Neural cell (in vitro differentiated cells): ENCODE measurements at regions not wholly inside any gene's neighbourhood (a gene's known extent, or its start where the extent isn't known, plus 50 kb on each side); places are given as distances from the start of the nearest gene placed in this dataset.

Experiments
- H2AFZ ChIP-seq: fragments of 200-600, 300-800 bp; sonication (generic), shearing (Covaris generic); 2 replicates; pipeline ENCODE4 v1.6.0; 2014; ENCODE audit warnings: low read depth, mild to moderate bottlenecking, antibody characterized with exemption, low read length, moderate library complexity
- H3F3A ChIP-seq: fragments of 200-600 bp; shearing (Covaris generic); 2 replicates; pipeline ENCODE4 v1.6.1; 2016; ENCODE audit warnings: mild to moderate bottlenecking, moderate library complexity, mixed read lengths, antibody characterized with exemption, low read length; ENCODE audit not compliant: insufficient read depth, poor library complexity, severe bottlenecking
- H3K27ac ChIP-seq: fragments of 200-600, 300-800 bp; sonication (generic), shearing (Covaris generic); 2 replicates; pipeline ENCODE4 v1.5.1; 2014; ENCODE audit warnings: mild to moderate bottlenecking, low read length, moderate library complexity
- H3K27me3 ChIP-seq: fragments of 300-800, 200-600 bp; sonication (generic), shearing (Covaris generic); 2 replicates; pipeline ENCODE4 v1.6.0; 2014; ENCODE audit warnings: mild to moderate bottlenecking, low read depth, low read length, moderate library complexity; ENCODE audit not compliant: insufficient read depth
- H3K36me3 ChIP-seq: fragments of 300-800, 200-600 bp; sonication (generic), shearing (Covaris generic); 2 replicates; pipeline ENCODE4 v1.5.1; 2014; ENCODE audit warnings: mild to moderate bottlenecking, antibody characterized with exemption, low read length, moderate library complexity; ENCODE audit not compliant: insufficient read depth
- H3K4me2 ChIP-seq: fragments of 300-800, 200-600 bp; sonication (generic), shearing (Covaris generic); 2 replicates; pipeline ENCODE4 v1.6.0; 2014; ENCODE audit warnings: mild to moderate bottlenecking, low read length
- H3K4me3 ChIP-seq: fragments of 300-800, 200-600 bp; sonication (generic), shearing (Covaris generic); 2 replicates; pipeline ENCODE4 v1.5.1; 2014; ENCODE audit warnings: mild to moderate bottlenecking, low read length, moderate library complexity
- H3K79me2 ChIP-seq: fragments of 200-600 bp; shearing (Covaris generic); replicated peaks from 2 replicates; pipeline ENCODE4 v1.6.0; 2014; ENCODE audit warnings: mild to moderate bottlenecking, low read length, moderate library complexity; ENCODE audit not compliant: insufficient read depth
- H3K9ac ChIP-seq: fragments of 300-800, 200-600 bp; sonication (generic), shearing (Covaris generic); 2 replicates; pipeline ENCODE4 v1.6.1; 2016; ENCODE audit warnings: mild to moderate bottlenecking, low read length, mixed read lengths
- H3K9me2 ChIP-seq: fragments of 200-600 bp; shearing (Covaris generic); 2 replicates; pipeline ENCODE4 v1.6.1; 2016; ENCODE audit warnings: mild to moderate bottlenecking, low read length, mixed read lengths; ENCODE audit not compliant: insufficient read depth
- H3K9me3 ChIP-seq: fragments of 200-600, 300-800 bp; sonication (generic), shearing (Covaris generic); 2 replicates; pipeline ENCODE4 v1.6.1; 2016; ENCODE audit warnings: mild to moderate bottlenecking, mixed run types, low read length, moderate library complexity, mixed read lengths
- H4K20me1 ChIP-seq: fragments of 200-600 bp; shearing (Covaris generic); 2 replicates; pipeline ENCODE4 v1.6.1; 2016; ENCODE audit warnings: mild to moderate bottlenecking, mixed run types; ENCODE audit not compliant: insufficient read depth
- CTCF ChIP-seq: fragments of 450-650 bp; IDR thresholded peaks from 2 replicates; pipeline ENCODE4 v1.5.1; 2014; ENCODE audit warnings: antibody characterized with exemption, mild to moderate bottlenecking, moderate library complexity; ENCODE audit not compliant: poor library complexity, severe bottlenecking
- EP300 ChIP-seq: fragments of 450-650 bp; conservative IDR thresholded peaks from 2 replicates; pipeline ENCODE4 v1.6.1; 2014; ENCODE audit warnings: antibody characterized with exemption, mild to moderate bottlenecking, moderate library complexity; ENCODE audit not compliant: poor library complexity, severe bottlenecking
- EZH2 ChIP-seq: fragments of 200-600, 300-800 bp; shearing (Covaris generic), sonication (generic); IDR thresholded peaks from 2 replicates; pipeline ENCODE4 v1.6.1; 2014; ENCODE audit warnings: antibody characterized with exemption, low read length, borderline replicate concordance, mild to moderate bottlenecking; ENCODE audit not compliant: insufficient read depth, poor library complexity, severe bottlenecking
- MXI1 ChIP-seq: fragments of 450-650 bp; conservative IDR thresholded peaks from 2 replicates; pipeline ENCODE4 v1.6.1; 2014; ENCODE audit warnings: antibody characterized with exemption, mild to moderate bottlenecking; ENCODE audit not compliant: poor library complexity, severe bottlenecking
- POLR2AphosphoS5 ChIP-seq: IDR thresholded peaks from 2 replicates; pipeline ENCODE4 v1.6.1; 2012
- RAD21 ChIP-seq: fragments of 450-650 bp; conservative IDR thresholded peaks from 2 replicates; pipeline ENCODE4 v1.6.1; 2014; ENCODE audit warnings: antibody characterized with exemption, mild to moderate bottlenecking, moderate library complexity
- REST ChIP-seq: IDR thresholded peaks from 2 replicates; pipeline ENCODE4 v1.6.1; 2012; ENCODE audit warnings: borderline replicate concordance
- SMC3 ChIP-seq: fragments of 450-650 bp; conservative IDR thresholded peaks from 2 replicates; pipeline ENCODE4 v1.6.1; 2014; ENCODE audit warnings: antibody characterized with exemption, mild to moderate bottlenecking, moderate library complexity; ENCODE audit not compliant: poor library complexity
- TAF1 ChIP-seq: IDR thresholded peaks from 2 replicates; pipeline ENCODE4 v1.6.1; 2012; ENCODE audit warnings: low read depth

GRCh38 chr3:192011137-192011536 is 550.2 kb downstream of the PYDC2 start:
- Histone ChIP-seq H3K9me3 (no peaks in the 10 kb centered on the region), H3K27me3 (no peaks in the 10 kb centered on the region), H2AFZ (no peak overlapping the region), H3K9me2 (no peaks in the 10 kb centered on the region), H3K4me3 (no peak overlapping the region), H4K20me1 (no peaks in the 10 kb centered on the region), H3K9ac (no peak overlapping the region), H3K4me2 (no peak overlapping the region), H3K36me3 (no peaks in the 10 kb centered on the region), H3F3A (no peaks in the 10 kb centered on the region), H3K27ac (no peak overlapping the region), H3K79me2 (no peaks in the 10 kb centered on the region)
- no peak for TF ChIP-seq POLR2AphosphoS5
- no peak for TF ChIP-seq MXI1
- no peak for TF ChIP-seq EP300
- TF ChIP-seq CTCF = no peak
- TF ChIP-seq TAF1 = no peak
- no peak for TF ChIP-seq RAD21
- no peak for TF ChIP-seq EZH2
- no peak for TF ChIP-seq REST
- no peak for TF ChIP-seq SMC3

- Histone ChIP-seq H3K9ac (no peak overlapping the region), H2AFZ (no peak overlapping the region), H4K20me1 (no peaks in the 10 kb centered on the region), H3K4me3 (no peak overlapping the region), H3K27ac (no peak overlapping the region), H3K9me3 (no peaks in the 10 kb centered on the region), H3K36me3 (no peaks in the 10 kb centered on the region), H3K79me2 (no peaks in the 10 kb centered on the region), H3K4me2 (no peak overlapping the region), H3F3A (no peaks in the 10 kb centered on the region), H3K9me2 (no peaks in the 10 kb centered on the region), H3K27me3 (no peaks in the 10 kb centered on the region)
- TF ChIP-seq POLR2AphosphoS5 = no peak
- TF ChIP-seq MXI1 = no peak
- TF ChIP-seq EP300 = no peak
- no peak for TF ChIP-seq CTCF
- TF ChIP-seq EZH2 = no peak
- TF ChIP-seq REST = no peak
- TF ChIP-seq TAF1 = no peak
- no peak for TF ChIP-seq SMC3
- TF ChIP-seq RAD21 = no peak
These were observed 552.1 kb downstream of the PYDC2 start for GRCh38 chr3:192013110-192013509.
